NCI-H128 (cell line): ENCODE measurements at regions not wholly inside any gene's neighbourhood (a gene's known extent, or its start where the extent isn't known, plus 50 kb on each side); places are given as distances from the start of the nearest gene placed in this dataset.
"Not testable (repeated sequence)": the region's sequence is repeated elsewhere in the genome, so short reads cannot be mapped to it uniquely, and the experiment has no call there.

ENCODE experiments used
- DNase-seq: peaks from one replicate; lab custom pipeline; 2025; ENCODE audit not compliant: unreplicated experiment; lab: John Stamatoyannopoulos, UW

- DNase-seq = no peak
Observed at GRCh38 chr11:128048121-128048520, 539.2 kb downstream of the ETS1 start.

- no peak for DNase-seq
Observed at GRCh38 chr11:128047026-128047425, 540.3 kb downstream of the ETS1 start.

DNA sequence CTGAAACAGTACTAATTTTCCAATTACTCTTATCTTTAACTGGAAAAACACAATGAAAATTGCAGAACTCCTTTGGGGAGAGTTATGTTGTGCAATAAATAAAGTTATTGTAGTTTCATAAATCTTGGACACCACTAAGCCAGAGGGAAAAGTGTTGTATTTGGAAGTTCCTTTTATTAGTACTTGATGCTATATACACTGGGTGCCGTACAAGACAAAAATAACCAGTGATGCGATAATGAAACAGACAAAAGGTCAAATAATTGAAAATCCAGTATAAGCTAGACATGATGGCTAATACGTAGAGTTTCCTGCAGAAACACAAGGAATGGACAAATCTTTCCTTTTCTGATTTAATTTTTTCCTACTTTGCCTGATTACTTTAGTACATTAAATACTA, 541.1 kb downstream of the ETS1 start:
- no peak for DNase-seq

- no peak for DNase-seq
Observed at GRCh38 chr11:128045094-128045725, 542.1 kb downstream of the ETS1 start.

GRCh38 chr11:128042290-128042751, 545.0 kb downstream of the ETS1 start:
- no peak for DNase-seq

DNA sequence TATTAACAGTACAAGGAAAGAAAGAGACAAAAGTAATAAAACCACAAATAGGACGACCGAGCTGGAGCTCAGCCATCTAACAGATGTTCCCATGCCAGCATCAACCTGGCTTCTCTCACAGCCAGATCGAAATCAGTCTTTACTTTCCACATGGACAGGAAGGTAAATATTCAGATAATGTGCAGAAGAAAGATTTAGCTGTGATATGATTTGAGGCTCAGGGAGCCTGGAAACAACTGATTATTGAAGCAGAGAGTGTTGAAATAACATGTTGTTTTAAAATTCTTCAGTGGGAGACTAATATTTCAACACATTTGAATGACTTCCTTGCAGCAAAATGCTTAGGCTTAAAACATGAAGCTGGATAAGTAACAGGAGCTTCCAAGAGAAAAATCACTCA, 546.8 kb downstream of the ETS1 start:
- no peak for DNase-seq

GRCh38 chr11:128039140-128040021, 548.0 kb downstream of the ETS1 start:
- no peak for DNase-seq

- DNase-seq = no peak
Observed at GRCh38 chr11:128036556-128037093, 550.7 kb downstream of the ETS1 start.

GRCh38 chr11:128036006-128036405, 551.4 kb downstream of the ETS1 start:
- DNase-seq = no peak

DNA sequence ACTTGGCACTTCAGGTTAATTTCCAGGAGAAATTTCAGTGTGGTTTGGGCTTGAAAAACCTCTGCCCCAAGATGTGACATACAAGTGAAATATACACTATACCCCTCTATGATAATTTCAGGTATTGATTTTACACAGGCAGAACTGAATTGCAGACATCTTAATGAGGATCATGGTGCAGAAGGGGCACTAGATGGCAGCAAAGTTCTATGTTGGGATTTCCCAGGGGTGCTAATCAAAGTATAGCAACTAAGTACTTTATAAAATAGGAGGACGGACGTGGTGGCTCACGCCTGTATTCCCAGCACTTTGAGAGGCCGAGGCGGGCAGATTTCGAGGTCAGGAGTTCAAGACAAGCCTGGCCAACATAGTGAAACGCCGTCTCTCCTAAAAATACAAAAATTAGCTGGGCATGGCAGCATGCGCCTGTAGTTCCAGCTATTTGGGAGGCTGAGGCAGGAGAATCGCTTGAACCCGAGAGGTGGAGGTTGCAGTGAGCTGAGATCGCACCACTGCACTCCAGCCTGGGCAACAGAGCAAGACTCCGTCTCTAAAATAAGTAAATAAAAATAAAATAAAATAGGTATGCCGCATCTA, 555.7 kb downstream of the ETS1 start:
- DNase-seq = not testable (repeated sequence)

GRCh38 chr11:128029219-128029722, 558.1 kb downstream of the ETS1 start:
- DNase-seq = no peak

DNA sequence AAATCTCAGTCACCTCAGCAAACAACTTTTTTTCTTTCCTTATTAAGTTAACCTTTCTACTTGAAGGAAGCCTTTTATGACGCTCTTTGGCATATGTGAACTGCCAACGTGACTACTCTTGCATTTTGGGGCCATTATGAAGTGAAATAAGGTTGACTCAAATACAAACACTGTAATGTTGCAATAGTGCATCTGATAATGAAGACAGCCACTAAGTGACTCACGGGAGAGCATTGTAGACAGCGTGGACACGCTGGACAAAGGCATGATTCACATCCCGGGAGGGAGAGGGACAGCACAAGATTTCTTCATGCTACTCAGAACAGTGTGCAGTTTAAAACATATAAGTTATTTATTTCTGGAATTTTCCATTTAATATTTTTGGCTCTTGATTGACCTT, 560.8 kb downstream of the ETS1 start:
- DNase-seq = no peak

DNA sequence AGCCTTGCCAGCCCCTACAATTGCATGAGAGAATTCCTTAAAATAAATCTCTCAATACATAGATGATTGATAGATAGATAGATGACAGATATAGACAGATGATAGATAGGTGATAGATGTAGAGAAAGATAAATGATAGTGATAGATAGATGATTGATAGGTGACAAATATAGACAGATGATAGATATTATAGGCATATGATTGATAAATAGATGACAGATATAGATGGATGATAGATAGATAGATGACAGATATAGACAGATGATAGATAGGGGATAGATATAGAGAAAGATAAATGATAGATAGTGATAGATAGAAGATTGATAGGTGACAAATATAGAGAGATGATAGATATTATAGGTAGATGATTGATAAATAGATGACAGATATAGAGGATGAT, 564.6 kb downstream of the ETS1 start:
- DNase-seq = no peak

DNA sequence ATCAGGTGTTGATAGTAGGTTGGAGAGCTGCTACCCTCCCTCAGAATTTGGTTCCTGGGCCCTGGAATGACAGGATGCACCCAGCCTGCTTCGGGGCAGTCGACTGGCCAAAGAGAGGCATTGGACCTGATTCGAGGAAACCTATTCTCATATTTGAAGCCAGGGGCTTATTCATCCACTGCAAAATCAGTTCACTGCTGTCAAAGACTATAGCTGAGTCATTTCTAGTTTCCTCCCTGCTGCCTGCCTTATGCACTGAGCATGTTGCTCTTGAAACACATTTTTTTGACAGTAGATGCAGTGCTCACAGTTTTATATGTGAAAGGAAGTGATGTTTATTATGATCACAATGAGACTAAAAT, 565.4 kb downstream of the ETS1 start:
- DNase-seq = no peak

DNA sequence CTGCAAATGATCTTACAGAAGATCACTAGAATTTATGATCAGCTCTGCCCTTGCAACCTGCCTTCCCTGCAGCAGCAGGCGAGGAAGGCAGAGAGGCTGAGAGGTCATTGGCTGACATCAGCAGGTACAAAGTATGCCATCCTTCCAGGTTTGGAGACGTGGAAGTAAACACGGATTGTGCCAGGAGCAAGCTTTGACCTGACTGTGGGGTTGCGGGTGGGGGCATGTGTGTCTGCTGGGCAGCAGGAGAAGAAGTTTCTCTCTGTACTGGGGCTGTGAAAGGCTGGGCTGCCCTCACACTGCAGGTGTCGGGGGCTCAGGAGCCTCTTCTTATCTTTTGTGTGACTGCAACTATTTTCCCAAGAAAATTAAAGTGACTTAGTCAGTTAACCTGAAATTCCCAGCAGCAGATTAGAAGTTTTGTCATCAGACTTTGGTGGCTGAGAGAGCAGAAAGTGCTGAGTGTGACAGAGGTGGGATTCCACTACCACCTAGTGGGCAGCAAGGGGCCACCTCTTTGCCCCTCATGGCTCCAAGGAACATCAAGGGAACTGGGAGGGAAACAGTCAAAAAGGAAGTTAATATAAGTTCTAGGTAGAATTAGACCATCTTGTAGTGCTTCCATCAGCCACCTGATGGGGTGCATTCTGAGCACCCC, 565.9 kb downstream of the ETS1 start:
- DNase-seq = no peak

DNA sequence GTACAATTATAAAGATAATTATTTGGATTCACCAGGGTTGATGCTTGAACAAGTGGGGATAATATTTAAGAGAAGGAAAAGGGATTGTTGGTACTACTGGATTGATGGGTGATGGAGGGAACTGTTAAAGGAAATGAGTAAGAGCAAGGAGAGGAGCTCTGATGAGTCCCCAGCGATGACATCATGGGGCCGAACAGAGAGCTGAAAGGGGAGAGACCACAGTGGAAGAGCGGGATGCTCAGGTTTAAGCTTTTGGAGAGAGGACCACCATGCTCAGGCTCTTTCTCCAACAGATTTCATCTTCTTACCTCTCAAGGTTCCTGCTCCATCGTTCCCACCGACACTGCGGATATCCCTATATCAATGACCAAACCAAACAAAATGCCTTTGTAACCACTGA, 568.7 kb downstream of the ETS1 start:
- no peak for DNase-seq

DNA sequence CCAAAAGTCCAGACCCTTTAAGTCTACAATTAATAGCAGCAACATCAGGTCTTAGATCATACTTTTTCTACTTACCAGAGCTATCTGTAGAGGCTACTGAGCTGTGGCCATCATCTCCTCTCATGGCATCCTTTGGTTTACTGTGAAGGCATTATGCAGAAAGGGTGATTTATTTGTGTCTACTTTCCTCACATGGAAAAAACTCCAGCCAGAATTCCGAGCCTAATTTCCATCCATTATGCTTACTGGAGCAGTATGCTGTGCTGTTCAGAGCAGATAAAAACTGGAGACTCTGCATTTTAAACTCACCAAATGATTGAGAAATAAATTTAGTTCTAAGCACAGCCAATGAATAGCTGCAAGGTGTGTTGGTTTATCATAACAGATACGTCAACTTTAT, 581.8 kb downstream of the ETS1 start:
- DNase-seq = no peak

DNA sequence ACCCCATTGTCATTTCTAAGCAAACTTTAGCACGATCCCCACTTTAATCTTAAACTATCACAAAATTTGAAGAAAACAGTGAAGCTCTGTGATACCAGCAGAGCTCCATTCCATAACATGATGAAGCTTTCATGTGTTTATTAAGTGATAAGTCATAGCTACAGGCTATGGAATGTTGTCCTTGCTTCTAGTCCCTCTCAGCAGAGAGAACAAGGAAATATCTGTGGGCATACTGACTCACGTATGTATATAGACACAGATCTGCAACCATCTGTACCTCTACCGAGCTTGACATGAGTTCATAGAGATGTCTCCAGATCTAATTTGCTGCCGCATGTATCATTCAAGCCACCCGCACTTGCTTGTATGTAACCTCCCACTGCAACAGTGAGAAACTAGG, 588.9 kb downstream of the ETS1 start:
- no peak for DNase-seq

DNA sequence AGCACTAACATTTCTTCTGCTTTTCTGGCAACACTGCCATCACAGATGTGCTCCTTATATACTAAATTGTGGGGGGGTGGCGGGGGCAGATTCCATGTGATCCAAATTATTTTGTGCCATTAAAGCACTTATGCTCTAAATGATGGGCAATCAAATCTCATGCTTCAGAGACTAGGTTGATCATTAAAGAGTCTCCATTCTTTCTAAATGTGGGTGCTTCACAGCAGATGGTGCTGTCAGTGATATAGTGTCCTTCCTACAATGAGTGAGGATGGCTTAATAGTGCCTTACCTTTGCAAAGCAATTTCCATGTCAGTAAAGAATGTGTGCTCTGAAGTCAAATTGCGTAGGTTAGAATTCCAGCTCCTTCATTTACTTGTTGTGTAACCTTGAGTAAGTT, 589.8 kb downstream of the ETS1 start:
- DNase-seq = no peak

DNA sequence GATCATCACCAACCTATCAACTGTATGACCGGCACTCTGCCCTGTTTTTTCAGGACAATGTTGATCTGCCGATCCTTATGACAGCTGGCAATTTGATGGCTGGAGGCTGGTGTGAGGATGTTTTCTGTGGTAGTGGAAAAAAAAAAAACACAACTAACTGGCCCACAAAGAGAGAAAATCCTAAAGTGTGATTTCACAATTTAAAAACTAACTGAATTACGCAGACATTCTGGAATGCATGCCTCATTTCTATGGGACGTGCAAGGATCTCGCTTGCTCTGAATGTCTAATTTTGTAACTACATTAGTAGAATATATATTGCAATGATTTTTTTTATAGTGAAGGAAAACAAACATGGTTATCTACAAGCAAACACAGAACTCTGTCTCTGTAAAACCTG, 590.5 kb downstream of the ETS1 start:
- DNase-seq = no peak

DNA sequence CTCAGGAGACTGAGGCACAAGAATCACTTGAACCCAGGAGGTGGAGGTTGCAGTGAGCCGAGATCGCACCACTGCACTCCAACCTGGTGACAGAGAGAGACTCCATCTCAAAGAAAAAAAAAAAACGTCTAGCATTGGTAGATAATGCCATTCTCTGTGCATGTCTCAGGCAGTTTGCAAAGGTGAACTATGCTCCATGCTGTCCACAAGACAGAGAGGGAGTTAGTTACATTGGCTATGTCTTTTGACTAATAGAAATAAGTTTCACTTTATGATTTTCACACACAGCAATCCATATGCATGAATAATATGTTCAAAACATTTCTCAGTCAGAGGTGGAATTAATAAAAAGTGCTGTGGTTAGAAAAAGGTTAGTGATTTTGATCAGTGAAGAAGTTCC, 591.4 kb downstream of the ETS1 start:
- no peak for DNase-seq
